GM21529 (cell line): ENCODE measurements at regions not wholly inside any gene's neighbourhood (a gene's known extent, or its start where the extent isn't known, plus 50 kb on each side); places are given as distances from the start of the nearest gene placed in this dataset.
"Not testable (repeated sequence)": the region's sequence is repeated elsewhere in the genome, so short reads cannot be mapped to it uniquely, and the experiment has no call there.

Experiments used
- ATAC-seq: cut with Tn5 transposase; IDR thresholded peaks from one replicate; pipeline ENCODE4 v1.9.1; 2021; ENCODE audit not compliant: unreplicated experiment

DNA sequence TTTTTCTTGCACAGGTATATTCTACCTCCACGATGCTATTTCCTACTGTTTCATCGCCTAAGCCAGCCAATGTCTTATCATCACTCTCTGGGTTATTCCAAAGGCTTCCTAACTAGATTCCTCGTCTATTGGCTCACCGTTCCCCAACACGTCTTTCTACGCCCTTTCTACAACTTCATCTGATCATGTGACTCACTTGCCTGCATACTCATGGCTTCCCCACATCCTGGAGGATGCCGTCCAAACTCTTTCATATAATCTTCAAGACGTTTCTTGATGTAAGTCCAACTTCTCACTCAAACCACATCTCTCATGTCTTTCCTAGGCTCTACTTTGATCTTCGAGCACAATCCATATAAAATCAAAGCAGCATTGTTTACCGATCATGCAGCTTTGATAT is 322.0 kb upstream of the PPARGC1A start:
- ATAC-seq, result no peak

DNA sequence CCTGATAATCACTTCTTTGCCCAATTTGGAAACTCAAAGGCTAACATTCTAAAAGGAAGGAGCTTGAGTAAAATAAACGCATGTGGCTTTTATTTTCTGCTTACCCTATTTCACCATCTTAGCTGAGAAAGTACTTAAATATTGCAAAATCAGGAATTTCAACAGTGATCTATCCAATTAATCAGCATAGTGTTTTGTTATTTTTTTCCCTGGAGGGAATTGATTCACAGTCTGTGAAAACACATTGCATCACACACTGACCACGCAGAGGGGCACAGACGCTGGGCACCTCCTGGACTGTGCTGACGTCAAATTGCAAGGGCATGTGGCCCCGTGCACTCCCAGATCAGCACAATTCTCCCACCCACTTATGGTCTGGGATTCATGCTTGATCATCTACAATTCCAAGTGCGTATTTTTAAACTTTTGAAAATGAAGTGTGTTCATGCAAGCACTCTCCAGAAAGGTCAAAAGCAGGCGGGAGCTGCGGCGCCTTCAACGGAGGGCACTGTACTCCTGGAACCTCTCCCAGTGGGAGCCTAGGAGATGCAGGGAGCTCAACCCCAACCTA is 320.6 kb upstream of the PPARGC1A start:
- ATAC-seq, result no peak

DNA sequence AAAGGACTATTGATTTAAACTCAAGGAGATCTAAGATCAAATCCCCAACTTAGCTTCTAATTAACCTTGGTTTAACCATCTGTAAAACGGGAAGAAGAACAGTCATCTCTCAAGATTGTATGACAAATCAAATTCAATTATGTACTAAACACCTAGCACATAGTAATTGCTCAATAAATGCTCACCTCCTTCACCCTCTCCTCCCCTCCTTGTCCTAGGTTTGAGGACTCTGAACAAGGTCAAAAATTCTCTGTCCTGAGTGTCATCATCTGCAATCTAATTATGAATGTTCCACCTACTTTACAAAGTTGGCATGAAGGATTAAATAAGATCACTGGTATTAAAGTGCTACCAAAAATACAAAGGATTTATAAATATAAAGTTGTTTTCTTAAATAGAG is 320.1 kb upstream of the PPARGC1A start:
- ATAC-seq, result no peak

- no peak for ATAC-seq
Observed at GRCh38 chr4:24209131-24209530, 319.3 kb upstream of the PPARGC1A start.

DNA sequence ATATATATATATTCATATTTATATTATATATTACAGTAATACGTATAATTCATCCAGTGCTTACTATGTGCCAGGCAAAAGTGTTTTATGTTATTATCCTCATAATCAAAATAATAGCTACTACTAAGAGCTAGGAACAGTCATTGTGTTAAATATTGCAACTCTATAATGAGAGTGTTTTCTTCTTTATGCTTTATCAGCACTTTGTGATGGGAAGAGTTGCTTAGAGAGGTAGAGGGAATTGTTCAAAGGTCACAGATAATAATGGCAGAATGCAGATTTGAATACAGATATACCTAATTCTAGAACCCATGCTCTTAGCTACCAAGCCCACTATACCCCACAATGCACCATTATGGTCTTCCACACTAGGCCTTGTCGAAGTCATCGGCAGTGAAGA is 318.8 kb upstream of the PPARGC1A start:
- no peak for ATAC-seq

- ATAC-seq, result not testable (repeated sequence)
Observed at GRCh38 chr4:24204708-24205107, 314.9 kb upstream of the PPARGC1A start.

DNA sequence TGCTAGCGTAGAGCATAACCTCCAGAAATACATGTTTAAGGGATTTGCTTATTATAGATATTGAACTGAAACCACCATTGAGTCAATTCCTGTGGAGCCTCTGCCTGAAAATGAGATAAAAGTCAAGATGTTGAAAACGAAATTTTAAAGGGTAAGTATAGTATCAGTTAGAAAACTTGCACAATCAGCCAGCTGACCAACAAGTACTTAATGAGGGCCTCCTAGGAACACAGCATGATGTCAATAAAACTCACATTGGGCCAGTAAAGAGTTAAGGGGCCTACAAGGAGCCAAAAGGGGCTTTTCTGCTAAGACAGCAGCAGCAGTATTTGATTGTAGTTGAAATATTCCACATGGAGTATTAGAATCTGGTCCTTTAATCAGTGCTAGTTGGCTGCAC is 314.1 kb upstream of the PPARGC1A start:
- ATAC-seq, result no peak

GRCh38 chr4:24202579-24202978 is 312.7 kb upstream of the PPARGC1A start:
- no peak for ATAC-seq

DNA sequence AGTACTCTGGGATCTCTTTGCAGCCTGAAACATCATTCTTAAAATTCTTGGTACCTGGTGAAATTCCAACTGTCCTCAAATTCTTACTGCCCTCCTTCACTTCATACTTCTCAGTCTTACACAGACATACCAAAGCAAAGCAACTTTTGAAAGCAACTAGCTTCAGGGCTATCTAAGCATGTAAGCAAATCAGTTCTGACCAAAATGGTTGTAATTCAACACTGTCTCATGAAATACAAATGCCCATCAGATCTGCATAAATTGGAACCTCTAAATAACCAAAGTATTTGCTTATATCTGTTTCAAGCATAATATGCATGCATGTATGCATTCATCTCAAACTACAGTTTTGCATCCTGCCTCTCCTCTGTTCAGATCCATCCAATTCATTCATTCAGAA is 308.1 kb upstream of the PPARGC1A start:
- no peak for ATAC-seq

GRCh38 chr4:24196785-24197184 is 306.9 kb upstream of the PPARGC1A start:
- no peak for ATAC-seq

DNA sequence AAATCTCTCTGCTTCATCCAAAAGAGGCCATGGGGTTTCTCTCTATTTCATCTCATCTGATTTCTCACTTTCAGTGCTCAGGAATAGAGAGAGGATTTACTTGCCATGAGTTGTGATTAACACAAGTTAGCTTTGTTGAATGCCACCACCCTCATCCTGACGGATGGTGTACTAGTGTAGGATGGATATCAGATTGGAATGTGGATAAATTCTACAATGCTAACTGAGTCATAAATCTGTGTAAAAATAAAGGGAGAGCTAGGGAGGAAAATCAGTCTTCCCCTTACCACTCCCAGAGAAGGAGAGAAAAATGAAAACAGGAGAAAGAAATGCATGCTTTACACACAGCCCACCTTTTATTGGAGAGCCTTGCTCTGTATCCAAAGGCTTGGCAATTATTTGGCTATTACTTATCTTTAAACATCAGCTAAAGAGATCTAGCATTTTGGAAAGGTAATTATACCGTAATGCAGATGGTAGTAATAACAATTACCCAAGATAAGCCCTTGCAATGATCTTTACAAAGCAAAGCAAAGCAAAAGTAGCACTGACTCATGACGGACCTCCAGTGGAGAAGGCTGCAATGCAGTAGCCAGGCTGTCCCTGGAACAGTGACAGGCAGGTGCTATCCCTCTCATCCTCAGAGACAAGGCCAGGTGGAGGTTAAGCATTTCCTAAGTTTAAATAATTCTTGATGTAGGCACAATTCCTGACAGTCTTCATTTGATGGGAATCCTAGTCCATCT is 306.3 kb upstream of the PPARGC1A start:
- ATAC-seq, result no peak

DNA sequence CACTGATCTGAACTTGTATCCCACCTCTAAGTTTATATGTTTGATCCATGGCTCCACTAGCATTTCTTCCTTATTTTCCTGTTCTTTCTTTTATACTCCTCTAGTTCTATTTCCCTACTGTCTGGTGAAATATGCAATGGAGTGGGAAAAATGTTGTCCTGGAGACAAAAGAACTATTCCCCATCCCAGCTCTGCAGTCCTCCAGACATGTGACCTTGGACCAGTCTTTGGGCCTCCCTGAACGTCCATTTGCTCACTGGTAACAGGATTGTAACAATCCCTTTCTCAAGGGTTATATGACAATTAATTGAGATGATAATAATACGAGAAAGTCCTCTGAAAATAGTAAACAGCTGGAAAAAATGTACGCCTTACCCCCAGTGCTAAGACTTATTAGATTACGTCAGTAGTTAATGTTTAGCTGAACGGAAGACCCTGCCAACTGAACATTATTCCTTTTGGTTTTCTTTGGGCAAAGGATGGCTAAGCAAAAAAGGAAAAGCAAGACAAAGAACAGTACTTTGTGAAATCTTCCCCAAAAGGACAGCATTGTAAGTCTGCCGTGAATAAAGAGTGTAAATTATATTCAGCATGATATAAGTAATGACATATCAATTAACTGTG is 302.3 kb upstream of the PPARGC1A start:
- no peak for ATAC-seq

GRCh38 chr4:24190761-24191695 is 301.2 kb upstream of the PPARGC1A start:
- no peak for ATAC-seq

DNA sequence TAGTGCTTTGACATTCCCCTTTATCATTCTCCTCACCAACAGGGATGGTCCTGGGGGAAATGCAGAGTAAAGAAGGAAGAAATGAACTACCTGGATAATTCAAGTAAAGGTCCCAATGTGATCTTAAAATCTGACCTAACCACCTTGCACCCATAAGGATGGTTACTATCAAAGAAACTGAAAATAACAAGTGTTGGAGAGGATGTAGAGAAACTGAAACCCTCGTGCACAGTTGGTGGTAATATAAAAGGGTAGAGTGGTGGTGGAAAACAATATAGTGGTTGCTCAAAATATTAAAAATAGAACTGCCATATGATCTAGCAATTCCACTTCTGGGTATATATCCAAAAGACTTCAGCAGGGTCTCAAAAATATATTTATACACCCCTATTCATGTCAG is 298.6 kb upstream of the PPARGC1A start:
- ATAC-seq, result no peak

DNA sequence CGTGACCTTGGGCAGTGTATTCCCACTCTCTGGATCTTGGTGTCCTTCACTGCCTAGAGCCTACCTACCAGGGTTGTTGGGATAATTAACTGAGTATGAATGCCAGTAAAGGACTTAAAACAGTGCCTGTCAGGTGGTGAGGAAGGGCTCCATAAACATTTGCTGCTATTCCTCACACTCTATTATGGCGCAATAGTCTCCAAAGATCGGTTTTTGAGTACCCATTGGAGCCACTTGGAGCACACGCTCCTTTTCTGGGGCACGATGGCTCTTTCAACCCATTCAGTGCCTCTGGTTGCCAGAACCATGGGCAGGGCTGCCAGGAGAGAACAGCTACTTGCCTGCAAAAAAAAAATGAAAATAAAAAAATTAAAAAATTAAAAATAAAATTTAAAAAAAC is 296.6 kb upstream of the PPARGC1A start:
- ATAC-seq, result no peak

DNA sequence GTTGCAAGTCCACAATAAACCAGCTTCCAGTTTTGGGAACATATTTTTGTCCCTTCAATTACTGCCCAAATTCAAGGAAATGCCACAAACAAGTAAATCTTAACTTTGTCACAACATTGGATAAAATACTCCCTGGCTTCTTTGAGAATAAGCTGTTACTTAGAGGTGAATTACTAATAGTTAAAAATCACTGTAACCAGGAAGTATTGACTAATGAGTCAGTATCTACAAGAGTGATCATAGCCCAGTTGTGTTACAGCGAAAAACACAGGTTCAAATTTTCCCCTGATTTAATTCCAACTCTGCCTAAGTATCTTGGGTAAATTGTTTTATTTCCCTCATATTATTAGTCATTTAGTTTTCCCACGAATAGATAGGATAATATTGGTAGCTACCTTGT is 291.2 kb upstream of the PPARGC1A start:
- no peak for ATAC-seq

DNA sequence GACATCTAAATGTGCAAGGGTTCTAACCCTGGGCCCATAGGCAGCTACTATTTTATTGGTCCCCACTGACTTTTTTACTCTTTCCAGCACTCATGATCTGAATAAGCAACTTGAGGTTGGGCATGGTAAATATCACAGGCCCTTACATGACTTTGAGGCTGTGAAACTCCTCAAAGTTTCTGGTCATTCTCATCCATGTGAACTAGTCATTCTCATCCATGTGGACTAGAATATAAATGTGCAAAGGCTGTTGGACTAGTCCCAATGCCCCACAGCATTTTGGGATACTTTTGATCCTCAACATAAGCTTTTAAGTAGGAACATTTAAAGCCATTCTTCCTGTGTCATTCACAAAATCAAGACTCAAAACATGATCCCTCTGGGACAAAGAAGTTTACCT is 290.7 kb upstream of the PPARGC1A start:
- ATAC-seq, result no peak

DNA sequence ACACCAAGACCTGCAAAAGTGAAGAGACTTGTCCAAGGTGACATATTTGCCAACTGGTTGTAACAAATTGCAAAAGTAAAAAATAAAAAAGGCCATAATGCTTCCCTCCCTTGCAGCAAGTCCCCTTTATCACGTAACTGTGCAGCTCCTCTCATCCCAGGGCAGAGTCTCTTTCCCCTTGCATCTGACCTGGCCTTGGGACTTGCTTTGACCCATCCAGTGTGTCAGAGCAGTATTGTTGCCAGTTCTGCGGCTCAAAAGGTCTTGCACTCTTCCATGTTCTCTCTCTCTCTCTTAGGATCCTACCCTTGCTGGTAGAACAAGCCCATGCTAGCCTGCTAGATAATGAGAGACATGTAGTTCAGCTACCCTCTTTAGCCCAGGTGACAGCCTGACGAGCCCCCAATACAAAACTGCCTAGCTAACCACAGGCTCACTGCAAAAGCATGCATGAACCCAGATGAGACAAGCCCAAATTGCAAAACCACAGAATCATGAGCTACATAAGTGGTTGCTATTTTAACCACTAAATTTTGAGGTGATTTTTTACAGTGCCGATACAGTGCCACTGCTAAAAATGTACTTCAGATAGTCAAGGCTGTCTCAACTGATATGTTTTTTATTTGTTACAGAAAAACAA is 289.5 kb upstream of the PPARGC1A start:
- no peak for ATAC-seq

- not testable (repeated sequence) for ATAC-seq
Observed at GRCh38 chr4:24177443-24177842, 287.6 kb upstream of the PPARGC1A start.

- ATAC-seq, result no peak
Observed at GRCh38 chr4:24175707-24176106, 285.9 kb upstream of the PPARGC1A start.

DNA sequence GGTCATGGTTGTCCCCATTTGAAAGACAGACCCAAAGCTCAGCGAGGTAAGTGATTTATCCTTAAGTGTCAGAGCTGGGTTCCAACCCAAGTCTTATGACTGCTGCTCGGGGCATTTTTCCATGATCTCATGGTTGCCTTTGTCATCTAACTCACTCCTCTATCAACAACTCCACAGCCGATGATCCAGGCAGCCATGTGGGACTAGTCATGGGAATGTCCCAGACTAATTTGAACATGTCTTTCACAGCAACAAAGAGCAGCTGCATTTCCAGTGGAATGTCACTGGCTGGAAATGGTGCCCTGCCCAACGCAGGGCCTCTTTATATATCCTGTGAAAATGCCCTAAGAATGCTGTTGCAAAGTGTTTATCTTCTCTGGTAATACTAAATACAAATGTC is 284.8 kb upstream of the PPARGC1A start:
- ATAC-seq, result no peak
